GM19238 (cell line): ENCODE measurements at regions not wholly inside any gene's neighbourhood (a gene's known extent, or its start where the extent isn't known, plus 50 kb on each side); places are given as distances from the start of the nearest gene placed in this dataset.

Source experiments
- DNase-seq: peaks from one replicate; pipeline ENCODE4 v3.0.0; 2011; ENCODE audit warnings: low spot score; ENCODE audit not compliant: insufficient read length

DNA sequence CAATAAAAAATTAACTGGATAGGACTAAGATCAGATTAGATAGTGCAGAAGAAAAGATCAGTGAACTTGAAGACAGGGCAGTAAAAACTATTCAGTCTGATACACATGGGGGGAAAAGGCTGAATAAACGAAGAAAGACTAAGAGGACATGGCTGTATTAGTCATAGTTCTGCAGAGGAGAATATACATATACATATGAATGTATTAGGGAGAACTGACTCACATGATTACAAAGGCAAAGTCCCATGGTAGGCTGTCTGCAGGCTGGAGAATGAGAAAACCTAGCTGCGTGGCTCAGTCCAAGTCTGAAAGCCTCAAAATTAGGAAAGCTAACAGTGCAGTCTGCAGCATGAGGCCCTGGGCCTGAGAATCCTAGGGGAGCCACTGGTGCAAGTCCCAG is 98.2 kb upstream of the GNAO1 start:
- DNase-seq, result no peak

DNA sequence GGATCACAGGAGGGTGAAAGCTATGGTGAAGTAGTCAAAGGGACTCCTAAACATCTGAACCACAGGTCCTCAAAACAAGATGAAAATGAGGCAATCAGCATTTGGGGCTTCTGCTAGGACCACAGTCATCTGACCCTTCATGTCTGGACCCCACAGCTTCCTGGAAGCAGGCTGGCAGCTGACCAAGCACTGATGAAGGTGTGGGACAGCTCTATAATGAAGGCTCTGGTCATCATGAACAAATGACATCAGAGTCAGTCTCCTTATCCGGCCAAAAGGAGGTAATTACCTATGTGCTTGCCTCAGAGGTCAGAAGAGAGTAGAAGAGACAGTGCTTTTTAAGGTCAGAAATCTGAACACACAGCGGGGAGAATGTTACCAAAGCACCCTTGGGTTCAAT is 101.2 kb upstream of the GNAO1 start:
- no peak for DNase-seq

DNA sequence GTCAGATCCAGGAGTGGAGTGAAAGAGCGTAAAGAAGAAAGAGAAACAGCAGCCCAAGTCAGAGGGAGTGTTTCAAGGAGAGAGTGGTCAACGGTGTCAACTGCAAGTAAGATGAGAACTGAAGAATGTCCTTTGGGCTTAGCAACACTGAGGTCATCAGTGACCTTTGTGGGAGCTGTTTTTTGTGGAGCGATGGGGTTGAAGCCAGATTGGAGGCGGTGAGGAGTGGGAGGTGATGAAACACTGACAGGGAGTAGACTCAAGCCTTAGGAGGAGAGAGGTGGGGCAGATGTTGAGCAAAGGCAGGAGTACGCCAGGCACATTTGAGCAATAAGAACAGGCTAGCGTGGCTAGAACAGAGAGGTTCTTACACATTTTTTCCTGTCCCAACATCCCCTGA is 103.7 kb upstream of the GNAO1 start:
- no peak for DNase-seq

DNA sequence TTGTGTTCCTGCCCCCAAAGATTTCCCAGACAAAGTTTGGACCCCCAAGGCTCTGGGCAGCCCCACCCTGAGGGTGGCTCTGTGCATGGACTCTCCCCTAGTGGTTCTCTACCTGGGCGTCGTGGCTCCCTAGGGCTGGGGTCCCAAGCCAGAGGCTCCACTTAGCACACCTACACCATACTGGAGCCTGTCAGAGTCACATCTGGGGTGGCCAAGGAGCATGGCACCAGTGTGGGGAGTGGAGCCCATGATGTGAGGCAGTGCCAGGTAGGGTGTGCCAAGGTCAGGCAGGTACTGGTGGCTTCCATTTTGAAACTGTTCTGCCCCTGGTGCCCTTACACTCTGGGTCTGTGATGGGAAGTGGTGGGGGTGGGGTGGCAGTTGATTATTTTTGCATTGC is 109.9 kb upstream of the GNAO1 start:
- no peak for DNase-seq

DNA sequence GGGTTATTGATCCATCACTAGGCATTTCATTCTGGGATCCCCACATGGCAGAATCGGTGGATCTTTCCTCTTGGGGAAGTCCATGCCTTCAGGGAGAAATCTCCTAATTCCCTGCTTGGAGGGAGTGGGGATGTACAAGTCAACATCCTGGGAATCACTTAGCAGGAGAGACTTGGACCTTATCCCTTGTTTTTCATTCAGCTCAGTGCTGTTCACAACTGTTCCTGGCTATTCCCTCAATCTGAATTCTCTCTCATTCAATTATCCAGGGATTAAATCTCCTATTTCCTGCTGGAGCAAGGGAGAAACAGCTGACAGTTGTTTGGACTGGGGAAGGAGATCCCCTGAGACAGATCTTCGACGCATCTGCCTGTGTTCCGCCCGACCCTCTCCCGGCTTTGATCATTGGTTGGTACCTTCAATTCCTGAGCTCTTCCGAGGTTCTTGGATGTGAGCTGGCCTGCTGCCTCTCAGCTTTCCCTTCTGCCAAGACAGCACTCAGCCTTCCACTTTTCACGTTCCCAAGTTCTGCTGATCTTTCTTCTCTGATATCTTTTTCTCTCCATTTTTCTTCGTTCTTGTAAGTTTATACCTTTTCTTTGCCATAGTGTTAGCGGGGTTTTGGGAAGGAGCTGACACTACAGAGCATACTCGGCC is 115.4 kb upstream of the GNAO1 start:
- no peak for DNase-seq

DNA sequence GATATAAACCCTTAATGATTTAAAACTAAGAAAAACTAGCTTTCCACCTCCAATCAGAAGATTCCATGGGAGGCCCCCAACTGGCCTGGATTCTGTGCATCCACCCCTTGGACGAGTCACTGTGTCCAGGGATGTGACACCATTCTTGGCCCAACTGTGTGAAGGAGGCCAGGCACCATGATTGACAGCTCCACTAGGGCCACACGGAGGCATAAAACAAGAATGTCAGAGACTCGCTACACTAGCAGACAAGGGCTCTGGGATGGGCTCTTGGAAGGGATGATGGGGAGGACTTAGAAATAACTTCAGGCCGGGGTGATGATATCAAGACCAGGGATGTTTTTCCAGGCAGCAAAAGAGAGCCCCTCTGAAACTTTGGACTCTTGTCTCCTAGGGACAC is 117.8 kb upstream of the GNAO1 start:
- no peak for DNase-seq

DNA sequence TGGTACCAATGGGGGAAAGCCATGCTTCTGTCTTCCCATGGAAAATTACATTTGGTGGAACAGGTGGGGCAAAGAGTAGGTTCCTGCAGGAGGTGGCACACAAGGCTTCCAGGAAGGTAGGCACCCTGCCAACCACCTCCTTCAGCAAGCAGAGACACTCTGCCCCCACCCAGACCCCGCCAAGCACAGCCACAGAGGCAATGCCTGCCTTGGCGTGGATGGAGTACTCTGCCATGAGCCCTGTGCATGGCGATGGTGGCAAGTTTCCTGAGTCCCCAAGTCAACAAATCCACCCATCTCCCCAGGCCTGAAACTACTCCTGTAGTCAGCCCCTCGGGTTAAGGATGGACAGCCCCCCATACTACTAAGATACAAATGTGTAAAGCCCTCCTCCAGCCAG is 119.2 kb upstream of the GNAO1 start:
- no peak for DNase-seq

DNA sequence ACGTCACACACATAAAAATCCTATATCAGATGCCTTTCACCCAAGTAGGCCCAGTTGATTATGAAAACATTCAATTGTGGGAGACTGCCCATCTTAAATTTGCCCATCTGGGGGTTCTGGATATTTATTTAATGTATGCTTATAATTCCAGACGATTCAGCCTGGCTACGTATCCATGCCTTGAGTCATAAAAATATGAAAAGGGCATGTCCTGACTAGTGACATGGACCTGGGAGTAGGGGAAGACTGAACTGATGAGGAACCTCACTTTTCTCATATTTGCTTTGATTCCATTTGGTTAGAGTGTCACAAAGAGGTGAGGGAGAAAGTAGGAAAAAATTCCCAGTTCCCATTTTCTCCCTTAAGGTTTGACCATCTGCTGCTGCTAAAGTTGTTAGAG is 122.5 kb upstream of the GNAO1 start:
- DNase-seq, result no peak

DNA sequence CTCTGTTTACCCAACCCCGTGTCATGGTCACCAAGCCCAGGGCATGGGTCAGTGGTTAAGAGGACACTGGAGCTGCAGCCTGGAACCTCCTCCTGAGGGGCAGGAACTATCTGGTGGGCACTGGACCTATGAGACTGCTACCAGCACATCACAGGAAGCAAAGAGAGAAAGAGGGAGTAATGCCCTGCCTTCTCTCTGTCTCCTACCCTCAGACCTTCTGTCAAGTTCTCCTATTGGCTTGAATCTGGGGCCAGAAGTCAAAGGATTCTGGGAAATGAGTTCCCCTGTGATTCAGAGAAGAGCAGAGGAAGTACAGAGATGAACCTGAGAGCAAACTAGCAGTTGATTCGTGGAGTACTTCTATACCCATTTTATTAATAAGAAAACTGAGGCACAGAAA is 123.0 kb upstream of the GNAO1 start:
- no peak for DNase-seq

DNA sequence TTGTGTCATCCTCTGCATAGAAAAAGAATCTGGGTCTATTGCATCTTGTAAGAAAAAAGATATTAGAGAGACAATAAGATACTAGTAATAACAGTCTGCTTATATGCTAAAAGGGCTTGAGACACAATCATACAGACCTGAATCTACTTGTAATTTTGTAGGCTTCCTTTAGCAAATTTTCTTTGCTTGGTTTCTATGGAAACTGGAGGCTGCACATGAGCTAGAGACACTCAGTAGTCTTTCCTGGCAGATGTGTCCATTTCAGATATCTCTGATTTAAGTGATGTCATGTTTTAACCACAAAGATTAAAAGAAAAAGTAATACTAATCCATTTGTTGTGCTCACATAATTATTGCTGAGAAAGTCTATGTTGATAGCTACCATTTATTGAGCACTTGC is 123.9 kb upstream of the GNAO1 start:
- no peak for DNase-seq

DNA sequence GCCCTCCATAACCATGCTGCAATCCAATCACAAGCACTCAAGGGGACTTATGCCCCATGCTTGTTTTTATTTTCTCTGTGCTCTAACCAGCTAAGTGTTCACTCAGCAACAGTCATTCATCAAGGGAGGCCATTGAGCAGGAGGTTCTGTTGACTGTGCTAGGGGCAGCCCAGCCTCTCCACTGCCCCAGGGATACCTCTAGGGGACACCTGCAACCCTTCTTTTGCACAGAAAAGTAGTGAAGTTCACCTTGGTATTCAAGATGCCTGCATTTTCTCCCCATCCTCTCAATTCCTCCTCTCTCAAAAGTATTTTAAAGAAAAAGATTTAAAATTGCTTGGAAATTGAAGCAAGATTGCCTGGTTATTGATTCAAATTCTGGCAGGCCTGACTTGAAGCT is 124.7 kb upstream of the GNAO1 start:
- DNase-seq, result no peak

DNA sequence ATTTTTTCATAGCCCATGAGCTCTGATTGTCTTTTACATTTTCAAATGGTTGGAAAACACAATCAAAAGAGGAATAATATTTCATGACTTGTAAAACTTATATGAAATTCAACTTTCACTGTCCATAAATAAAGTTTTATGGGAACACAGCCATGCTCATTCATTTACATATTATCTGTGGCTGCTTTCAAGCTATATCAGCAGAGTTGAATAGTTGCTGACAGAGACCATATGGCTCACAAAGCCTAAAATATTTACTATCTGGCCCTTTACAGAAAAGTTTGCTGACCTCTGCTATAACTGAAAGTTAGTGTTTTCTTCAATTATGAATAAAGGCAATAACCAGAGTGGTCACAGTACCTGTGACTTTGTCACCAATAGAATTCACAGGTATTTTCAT is 128.2 kb upstream of the GNAO1 start:
- DNase-seq, result no peak

DNA sequence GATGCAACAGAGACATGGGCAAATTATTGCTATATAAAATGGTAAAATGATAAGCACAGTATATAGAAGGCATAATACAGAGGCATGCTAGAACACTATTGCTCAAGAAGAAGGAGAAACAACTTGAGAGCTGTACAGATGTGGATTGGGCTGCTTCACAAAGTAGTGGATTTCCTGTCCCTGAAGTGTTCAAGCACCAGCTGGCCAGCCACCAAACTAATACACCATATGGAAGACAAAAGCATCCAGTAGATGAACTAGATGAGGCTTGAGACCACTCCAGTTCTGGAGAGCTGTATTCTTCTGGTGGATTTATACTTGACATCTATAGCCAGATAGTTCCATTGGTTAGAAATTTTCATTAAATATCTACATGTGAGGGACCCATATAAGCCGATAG is 134.1 kb upstream of the GNAO1 start:
- DNase-seq, result no peak

DNA sequence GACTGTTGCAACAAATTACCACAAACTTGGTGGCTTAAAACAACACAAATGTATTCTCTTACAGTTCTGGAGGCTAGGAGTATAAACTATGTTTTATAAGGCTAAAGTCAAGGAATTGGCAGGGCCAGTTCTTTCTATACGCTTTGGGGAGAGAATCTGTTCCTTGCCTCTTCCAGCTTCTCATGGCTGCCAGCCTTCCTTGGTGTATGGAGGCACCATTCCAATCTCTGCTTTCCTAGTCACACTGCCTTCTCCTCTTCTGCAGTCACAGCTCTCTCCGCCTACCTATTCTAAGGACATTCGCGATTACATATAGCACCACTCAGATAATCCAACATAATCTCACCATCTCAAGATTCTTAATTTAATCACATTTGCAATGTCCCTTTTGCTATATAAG is 140.4 kb upstream of the GNAO1 start:
- DNase-seq, result no peak

DNA sequence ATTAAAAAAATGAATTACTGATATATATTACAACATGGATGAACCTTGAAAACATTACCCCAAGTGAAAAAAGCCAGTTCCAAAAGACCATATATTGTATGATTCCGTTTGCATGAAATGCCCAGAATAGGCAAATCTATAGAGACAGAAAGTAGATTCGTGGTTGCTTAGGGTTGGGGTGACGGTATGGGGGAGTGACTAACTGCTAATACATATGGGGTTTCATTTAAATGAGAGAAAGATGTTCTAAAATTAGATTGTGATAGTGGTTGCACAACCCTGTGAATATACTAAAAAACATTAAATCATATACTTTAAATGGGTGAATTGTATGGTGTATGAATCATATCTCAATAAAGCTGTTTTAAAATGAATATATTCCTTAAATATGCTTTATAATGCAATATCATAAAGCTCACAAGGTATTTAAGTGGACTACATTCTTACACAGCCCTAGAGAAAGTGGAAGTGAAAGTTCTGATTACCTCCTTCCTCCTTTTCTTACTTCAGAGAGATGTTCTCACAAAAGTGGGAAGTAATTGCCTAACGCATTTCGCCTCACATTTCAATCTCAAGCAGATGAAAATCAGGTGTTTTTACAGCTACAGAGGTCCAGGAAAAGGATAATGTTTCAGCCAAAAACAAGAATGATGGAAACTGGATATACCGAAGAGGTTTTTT is 142.7 kb upstream of the GNAO1 start:
- peak; percentile 8 for DNase-seq

DNA sequence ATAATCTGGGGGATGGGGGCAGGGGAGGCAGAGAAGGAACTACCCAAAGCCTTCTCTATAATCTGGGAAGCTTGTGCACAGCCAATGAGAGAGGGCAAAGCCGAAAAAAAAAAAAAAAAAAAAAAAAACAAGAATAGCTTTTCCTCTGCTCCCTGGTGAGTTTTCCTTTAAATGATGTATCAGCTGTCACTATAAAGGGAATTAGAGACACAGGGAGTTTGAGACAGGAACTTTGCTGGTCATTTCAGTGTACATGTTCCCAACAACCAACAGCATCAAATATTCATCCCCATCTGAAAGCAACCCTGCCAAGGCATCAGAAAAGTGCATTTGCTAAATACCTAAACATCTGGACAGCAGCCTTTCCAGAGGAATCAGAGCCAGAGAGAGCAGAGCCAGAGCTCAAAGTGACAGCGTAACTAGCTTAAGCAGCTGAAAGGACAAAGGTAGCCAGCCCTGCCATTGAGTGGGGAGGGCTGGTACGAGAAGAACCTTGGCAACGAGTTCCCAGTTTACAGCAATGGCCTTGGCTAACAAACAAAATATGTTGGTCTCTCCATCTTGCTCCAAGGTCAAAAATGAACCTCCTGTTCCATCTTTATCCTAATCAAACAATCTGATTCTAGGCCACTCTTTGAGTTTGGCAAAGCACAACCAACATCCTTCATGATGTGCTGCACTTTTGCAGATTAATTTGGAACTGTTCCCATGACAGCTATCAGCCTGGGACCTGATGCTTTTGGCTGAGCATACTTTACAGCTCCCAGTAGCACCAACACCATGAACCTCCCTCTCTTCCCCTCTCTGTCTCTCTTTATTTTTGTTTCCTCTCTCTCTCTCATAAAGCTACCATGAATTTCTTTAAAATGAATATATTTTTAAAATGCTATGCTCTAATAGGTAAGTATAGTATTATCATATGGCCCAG is 143.7 kb upstream of the GNAO1 start:
- DNase-seq, result no peak

DNA sequence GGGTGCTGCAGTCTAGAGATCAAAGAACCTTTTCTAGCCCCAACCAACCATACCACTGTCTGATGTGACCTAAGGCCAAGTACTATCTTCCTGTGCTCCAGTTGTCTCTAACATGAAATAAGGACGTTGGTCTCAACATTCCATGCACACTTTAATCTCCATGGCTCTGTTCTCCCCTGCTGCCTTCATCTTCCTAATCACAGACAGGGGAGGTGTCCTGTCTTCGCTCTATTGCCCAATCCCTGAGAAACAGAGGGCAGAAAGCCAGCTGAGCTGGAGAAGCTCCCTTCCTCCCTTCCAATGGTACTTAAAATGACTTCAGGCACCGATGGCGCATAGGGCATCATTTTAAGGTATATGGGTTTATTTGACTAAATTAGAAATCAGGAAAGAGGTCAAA is 148.9 kb upstream of the GNAO1 start:
- no peak for DNase-seq

DNA sequence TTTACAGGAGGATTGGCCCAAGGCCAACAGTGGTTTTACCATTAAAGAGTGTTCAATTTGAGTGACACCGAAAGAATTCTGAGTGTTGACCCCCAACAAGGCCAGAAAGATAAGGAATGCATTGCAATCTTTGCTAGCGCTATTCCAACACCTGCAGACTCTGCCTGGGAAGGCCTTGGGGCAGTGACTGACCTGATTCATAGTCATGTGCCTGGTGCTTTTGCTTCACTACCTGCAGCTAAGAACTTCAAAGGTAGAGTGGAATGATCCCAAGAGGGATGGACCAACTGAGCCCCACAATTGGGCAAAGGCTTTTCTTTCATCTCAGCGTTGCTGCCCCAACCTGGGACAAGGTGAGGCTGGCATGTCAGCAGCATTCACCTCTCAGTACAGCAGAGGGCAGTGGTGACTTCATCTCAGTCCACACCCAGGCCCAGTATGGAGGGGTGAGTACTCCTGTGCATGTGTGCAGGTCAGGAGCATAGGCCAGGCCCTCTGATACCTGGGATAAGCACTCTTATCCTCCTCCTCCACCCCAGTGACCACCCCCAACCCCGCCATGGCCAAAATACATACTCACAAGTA is 149.6 kb upstream of the GNAO1 start:
- peak; percentile 4 for DNase-seq

DNA sequence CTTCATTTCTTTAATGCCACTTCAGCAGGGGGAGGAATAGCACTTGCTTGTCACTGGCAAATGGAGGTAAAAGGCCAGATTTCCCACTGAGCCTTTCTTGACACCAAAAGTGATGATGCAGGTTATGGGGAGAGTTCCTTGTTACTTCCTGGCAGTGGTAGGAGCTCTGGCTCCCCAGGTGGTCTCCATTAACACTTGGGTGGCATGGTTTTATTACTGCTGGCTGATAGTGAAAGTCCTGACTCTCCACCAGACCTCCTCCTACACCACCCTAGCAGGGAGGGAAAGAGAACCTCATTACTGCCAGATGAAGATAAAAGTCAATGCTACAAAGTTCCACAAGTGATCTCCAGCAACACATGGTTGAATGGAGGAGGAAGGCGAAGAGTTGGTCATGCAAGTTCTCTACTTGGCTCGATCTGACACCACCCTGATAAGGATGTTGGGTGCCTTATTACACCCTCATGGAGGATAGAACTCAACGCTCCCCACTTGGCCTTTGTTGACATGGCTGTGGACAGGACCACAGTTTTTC is 152.7 kb upstream of the GNAO1 start:
- DNase-seq, result no peak

DNA sequence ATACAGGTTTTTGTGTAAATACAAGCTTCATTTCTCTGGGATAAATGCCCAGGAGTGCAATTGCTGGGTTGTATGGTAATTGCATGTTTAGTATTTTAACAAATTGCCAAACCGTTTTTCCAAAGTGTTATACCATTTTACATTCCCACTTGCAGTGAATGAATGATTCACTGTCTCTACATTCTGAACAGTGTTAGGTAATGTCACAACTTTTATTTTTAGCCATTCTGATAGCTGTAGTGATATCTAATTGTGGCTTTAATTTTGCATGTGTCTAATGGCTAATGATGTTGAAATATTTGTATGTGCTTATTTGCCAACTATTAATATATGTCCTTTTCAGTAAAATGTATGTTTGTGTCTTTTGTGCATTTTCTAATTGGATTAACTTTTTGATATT is 156.9 kb upstream of the CES5A start:
- DNase-seq, result no peak

DNA sequence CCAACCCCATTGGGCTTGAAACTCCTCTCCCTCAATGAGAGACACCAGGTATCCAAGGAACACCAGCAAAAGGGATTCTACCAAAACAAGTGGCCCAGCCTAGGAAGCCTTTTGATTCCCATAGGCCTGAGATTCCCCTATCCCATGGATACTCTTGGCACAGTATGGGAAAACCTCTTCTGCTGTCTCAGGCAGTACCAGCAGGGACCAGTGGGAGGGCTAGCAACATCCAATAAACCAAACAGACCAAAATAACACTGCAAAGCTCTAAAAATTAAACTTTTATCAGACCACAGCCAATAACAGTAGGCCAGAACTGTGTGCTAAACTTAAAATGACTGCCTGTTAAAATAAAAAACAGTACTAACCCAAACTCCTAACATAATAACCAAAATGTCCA is 153.9 kb upstream of the CES5A start:
- DNase-seq, result no peak

DNA sequence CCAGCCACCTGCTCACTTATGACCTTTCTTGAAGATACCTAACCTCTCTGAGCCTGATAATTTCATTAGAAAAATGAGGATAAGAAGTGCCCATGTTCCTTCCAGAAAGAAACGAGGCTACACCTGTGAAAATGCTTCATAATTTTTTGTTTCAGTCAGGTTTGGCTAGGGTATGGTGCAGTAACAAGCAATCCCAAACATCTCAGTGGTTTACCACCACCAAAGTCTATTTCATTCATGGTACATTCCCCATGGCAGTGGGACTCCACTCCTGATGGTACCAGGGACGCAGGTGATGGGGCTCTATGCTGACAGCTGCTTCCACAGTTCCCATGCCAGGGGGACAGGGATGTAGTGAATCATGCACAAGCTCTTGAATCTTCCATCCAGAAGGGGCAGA is 147.6 kb upstream of the CES5A start:
- no peak for DNase-seq
